Testis (tissue), 2 donors: ENCODE measurements at regions not wholly inside any gene's neighbourhood (a gene's known extent, or its start where the extent isn't known, plus 50 kb on each side); places are given as distances from the start of the nearest gene placed in this dataset.

Experiments used
- DNase-seq: peaks from one replicate; pipeline ENCODE4 v3.0.0-alpha.2; 2019
- H3K27ac ChIP-seq, 2 donors: fragments of 200-600 bp; sonication (generic); one replicate each; pipeline ENCODE4 v1.5.1; 2019
- H3K27me3 ChIP-seq: fragments of 200-600 bp; sonication (generic); one replicate; pipeline ENCODE4 v1.5.1; 2019
- H3K36me3 ChIP-seq: fragments of 200-600 bp; sonication (generic); one replicate; pipeline ENCODE4 v1.5.1; 2017; ENCODE audit warnings: low read depth; ENCODE audit errors: missing control alignments
- H3K4me1 ChIP-seq: fragments of 200-600 bp; sonication (generic); one replicate; pipeline ENCODE4 v1.5.1; 2019
- H3K4me3 ChIP-seq, 2 donors: fragments of 200-600 bp; sonication (generic); one replicate each; pipeline ENCODE4 v1.5.1; 2017 to 2019
- H3K9me3 ChIP-seq: fragments of 200-600 bp; sonication (generic); one replicate; pipeline ENCODE4 v1.5.1; 2017
- POLR2A ChIP-seq: fragments of 450-650 bp; IDR thresholded peaks from one replicate; pipeline ENCODE4 v1.6.1; 2017; ENCODE audit warnings: antibody characterized with exemption, mild to moderate bottlenecking, moderate library complexity
- WGBS, 2 donors: methylation state at CpG; one replicate each; pipeline ENCODE4 v1.1.5; 2018; 5-methylcytosine and 5-hydroxymethylcytosine counted together
- intact Hi-C: fragments of 100-400 bp; cut with DNase I; formaldehyde crosslinking; loops from one replicate; pipeline ENCODE4 v1.15.1; 2023; ENCODE audit warnings: low total_unique reads
- TF ChIP-seq, protein P1 (sequence below), 3 experiments: fragments of 450-650 bp in 2 of 3; fragments of 200-600 bp in 1 of 3; sonication (generic) in 1 of 3; IDR thresholded peaks; one replicate each; pipeline ENCODE4 v1.5.1; 2016 to 2019; ENCODE audit warnings: antibody characterized with exemption in 3 of 3, mild to moderate bottlenecking in 2 of 3, moderate library complexity in 1 of 3

DNA sequence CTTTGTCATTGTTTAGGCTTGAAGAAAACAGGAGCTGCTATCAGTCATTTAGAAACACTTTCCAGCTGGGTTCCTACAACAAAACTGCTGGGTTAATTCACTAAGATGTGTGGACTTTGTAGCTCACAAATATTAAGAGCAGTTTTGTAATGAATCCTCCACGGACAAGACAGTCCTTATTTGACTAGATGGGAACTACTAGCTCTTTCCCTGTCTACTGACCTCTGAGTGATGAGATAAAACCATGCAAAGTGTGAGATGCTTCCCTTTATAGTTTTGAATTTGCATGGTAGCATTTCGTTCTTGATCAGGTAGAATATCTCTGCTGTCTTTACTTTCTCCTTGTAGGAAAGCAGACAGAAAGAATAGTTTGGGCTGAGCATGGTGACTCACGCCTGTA, 72.9 kb upstream of the STXBP6 start:
- Histone ChIP-seq H3K36me3 (no peaks in the 10 kb centered on the region), H3K9me3 (no peaks in the 10 kb centered on the region), H3K27me3 (no peaks in the 10 kb centered on the region), H3K4me1 (no peaks in the 10 kb centered on the region), H3K27ac (no peak overlapping the region), H3K4me3 (no peak overlapping the region)
- intact Hi-C loops = no loop called here
- TF ChIP-seq POLR2A = no peak
- TF ChIP-seq, protein P1, sequence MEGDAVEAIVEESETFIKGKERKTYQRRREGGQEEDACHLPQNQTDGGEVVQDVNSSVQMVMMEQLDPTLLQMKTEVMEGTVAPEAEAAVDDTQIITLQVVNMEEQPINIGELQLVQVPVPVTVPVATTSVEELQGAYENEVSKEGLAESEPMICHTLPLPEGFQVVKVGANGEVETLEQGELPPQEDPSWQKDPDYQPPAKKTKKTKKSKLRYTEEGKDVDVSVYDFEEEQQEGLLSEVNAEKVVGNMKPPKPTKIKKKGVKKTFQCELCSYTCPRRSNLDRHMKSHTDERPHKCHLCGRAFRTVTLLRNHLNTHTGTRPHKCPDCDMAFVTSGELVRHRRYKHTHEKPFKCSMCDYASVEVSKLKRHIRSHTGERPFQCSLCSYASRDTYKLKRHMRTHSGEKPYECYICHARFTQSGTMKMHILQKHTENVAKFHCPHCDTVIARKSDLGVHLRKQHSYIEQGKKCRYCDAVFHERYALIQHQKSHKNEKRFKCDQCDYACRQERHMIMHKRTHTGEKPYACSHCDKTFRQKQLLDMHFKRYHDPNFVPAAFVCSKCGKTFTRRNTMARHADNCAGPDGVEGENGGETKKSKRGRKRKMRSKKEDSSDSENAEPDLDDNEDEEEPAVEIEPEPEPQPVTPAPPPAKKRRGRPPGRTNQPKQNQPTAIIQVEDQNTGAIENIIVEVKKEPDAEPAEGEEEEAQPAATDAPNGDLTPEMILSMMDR (IDR thresholded peaks at IDR 0.05) = no peak
- DNase-seq = no peak
- WGBS, 2 donors = 77 to 83% methylated on average over 3 of the region's 3 CpGs

GRCh38 chr14:25122211-25122610, 72.3 kb upstream of the STXBP6 start:
- no peaks in the 10 kb centered on the region for H3K9me3 ChIP-seq
- H3K27ac ChIP-seq = no peak overlapping the region
- TF ChIP-seq POLR2A = no peak
- TF ChIP-seq, protein P1 (IDR thresholded peaks at IDR 0.05) = no peak
- H3K4me3 ChIP-seq = no peak overlapping the region
- WGBS, 2 donors = 81 to 86% methylated on average over 5 of the region's 5 CpGs
- DNase-seq = no peak
- H3K4me1 ChIP-seq = no peaks in the 10 kb centered on the region
- H3K27me3 ChIP-seq = no peaks in the 10 kb centered on the region
- H3K36me3 ChIP-seq = no peaks in the 10 kb centered on the region
- intact Hi-C loops = no loop called here

GRCh38 chr14:25121337-25122129, 71.6 kb upstream of the STXBP6 start:
- DNase-seq = no peak
- intact Hi-C loops = no loop called here
- H3K4me3 ChIP-seq = no peak overlapping the region
- TF ChIP-seq, protein P1 (IDR thresholded peaks at IDR 0.05) = no peak
- TF ChIP-seq POLR2A = no peak
- H3K4me1 ChIP-seq = no peaks in the 10 kb centered on the region
- 83 to 88% methylated on average over 3 of the region's 3 CpGs for WGBS, 2 donors
- no peaks in the 10 kb centered on the region for H3K27me3 ChIP-seq
- H3K9me3 ChIP-seq = no peaks in the 10 kb centered on the region
- H3K36me3 ChIP-seq = no peaks in the 10 kb centered on the region
- H3K27ac ChIP-seq = no peak overlapping the region

DNA sequence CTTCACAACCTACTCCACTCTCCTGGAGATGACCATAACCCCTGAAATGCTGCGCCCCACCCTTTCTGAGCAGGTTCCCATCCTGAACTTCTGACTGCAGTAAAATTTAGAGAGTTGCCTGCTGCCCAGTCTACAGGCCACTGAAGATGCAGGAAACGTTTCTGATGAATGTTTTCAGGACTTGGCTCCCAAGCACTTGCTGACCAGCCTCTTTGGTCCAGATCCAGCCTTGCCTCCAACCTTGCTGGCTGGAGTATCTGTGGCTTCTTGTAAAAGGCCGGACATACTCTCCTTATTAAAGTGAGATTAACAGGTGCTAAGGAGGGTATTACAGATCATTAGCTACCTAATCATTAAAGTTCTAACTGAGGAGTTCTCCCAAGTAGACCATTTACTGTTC, 70.3 kb upstream of the STXBP6 start:
- H3K4me3 ChIP-seq = no peak overlapping the region
- no peak overlapping the region for H3K27ac ChIP-seq
- no peak for DNase-seq
- no peaks in the 10 kb centered on the region for H3K4me1 ChIP-seq
- no peaks in the 10 kb centered on the region for H3K9me3 ChIP-seq
- 68 to 70% methylated on average over 3 of the region's 3 CpGs for WGBS, 2 donors
- no peaks in the 10 kb centered on the region for H3K36me3 ChIP-seq
- TF ChIP-seq, protein P1 (IDR thresholded peaks at IDR 0.05) = no peak
- no peak for TF ChIP-seq POLR2A
- intact Hi-C loops = no loop called here
- no peaks in the 10 kb centered on the region for H3K27me3 ChIP-seq

GRCh38 chr14:25118671-25119070, 68.7 kb upstream of the STXBP6 start:
- Histone ChIP-seq H3K4me3 (no peak overlapping the region), H3K27ac (no peak overlapping the region), H3K4me1 (no peaks in the 10 kb centered on the region), H3K9me3 (no peaks in the 10 kb centered on the region), H3K36me3 (no peaks in the 10 kb centered on the region), H3K27me3 (no peaks in the 10 kb centered on the region)
- DNase-seq = no peak
- intact Hi-C loops = no loop called here
- TF ChIP-seq, protein P1 (IDR thresholded peaks at IDR 0.05) = no peak
- no peak for TF ChIP-seq POLR2A
- WGBS, 2 donors = 35 to 36% methylated on average over 2 of the region's 2 CpGs
